ENCODE measurements at regions not wholly inside any gene's neighbourhood (a gene's known extent, or its start where the extent isn't known, plus 50 kb on each side); places are given as distances from the start of the nearest gene placed in this dataset.

DNA sequence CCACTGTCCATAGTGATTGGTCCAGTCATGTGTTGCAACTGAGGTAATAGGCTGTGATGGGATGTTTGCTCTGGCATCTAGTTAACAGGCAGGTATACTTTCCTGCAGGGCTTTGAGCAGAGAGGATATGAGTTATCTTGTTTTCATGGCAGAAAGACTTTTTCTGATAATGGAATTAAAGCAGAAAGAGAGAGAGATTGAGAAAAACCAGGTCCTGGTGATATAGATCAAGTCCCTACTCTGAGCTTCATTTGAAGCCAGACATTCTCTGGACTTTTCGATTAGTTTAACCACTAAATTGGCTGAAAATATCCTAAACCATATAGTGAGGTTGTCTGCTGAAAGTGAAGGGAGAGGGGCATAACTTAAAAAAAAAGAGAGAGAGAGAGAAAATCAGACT lies 233.8 kb upstream of the TBX18 start:
- TF ChIP-seq CTCF (IDR thresholded peaks at IDR 0.05; ENCODE audit: insufficient read depth, low read depth, low read length) (no peak), EZH2 (IDR thresholded peaks at IDR 0.05; ENCODE audit: insufficient read depth, low read length) (no peak)
